HG03565 (cell line): ENCODE measurements at regions not wholly inside any gene's neighbourhood (a gene's known extent, or its start where the extent isn't known, plus 50 kb on each side); places are given as distances from the start of the nearest gene placed in this dataset.

Experiments
- ATAC-seq: cut with Tn5 transposase; IDR thresholded peaks from one replicate; pipeline ENCODE4 v1.9.1; 2021; ENCODE audit warnings: mild to moderate bottlenecking, moderate library complexity; ENCODE audit not compliant: unreplicated experiment

DNA sequence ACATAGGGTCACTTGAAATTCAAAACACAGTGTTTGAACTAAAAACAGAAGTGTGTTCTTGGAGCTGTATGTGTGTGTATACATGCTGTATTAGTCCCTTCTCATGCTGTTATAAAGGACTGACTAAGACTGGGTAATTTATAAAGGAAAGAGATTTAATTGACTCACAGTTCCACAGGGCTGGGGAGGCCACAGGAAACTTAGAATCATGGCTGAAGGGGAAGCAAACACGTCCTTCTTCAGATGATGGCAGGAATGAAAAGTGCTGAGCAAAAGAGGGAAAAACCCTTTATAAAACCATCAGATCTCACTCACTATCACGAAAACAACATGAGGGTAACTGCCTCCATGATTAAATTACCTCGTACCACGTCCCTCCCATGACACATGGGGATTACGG is 224.1 kb downstream of the BCAT1 start:
- ATAC-seq, result no peak

DNA sequence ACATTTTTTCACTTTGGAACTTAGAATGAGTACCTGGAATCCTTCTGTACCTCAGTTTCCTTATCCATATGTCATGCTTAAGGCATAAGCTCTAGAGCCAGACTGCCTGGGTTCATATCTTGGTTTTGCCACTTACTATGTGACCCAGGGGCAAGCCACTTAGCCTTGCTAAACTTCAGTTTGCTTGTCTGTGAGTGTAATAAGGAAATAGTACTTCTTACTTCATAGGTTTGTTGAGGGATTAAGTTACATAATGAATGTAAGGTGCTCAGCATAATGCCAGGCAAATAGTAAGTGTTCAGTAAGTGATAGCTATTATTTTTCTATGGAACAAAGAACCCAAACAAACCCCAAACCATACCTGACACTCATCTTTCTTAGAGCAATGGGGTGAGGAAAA is 225.1 kb downstream of the BCAT1 start:
- no peak for ATAC-seq

- ATAC-seq, result no peak
Measured at GRCh38 chr12:24721191-24721590, 227.7 kb downstream of the BCAT1 start.

- ATAC-seq, result peak; percentile 88
Measured at GRCh38 chr12:24719293-24719721, 229.6 kb downstream of the BCAT1 start.

- no peak for ATAC-seq
Measured at GRCh38 chr12:24718617-24719016, 230.3 kb downstream of the BCAT1 start.

DNA sequence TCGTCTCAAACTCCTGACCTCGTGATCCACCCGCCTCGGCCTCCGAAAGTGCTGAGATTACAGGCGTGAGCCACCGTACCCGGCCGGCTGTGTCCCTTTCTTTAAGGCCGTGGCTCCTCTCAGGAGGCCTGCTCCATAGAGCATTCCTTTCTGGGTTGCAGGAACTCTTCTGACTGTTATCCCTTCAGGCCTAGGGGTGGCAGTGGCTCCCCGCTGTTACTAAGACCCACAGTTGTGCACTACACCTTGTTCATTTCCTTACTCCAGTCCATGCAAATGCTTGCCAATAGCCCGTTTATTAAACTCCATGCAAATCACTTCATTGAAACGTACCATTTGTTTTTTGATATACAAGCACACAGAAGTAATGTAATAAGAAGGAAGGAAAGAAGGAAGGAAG is 234.7 kb downstream of the BCAT1 start:
- ATAC-seq, result no peak

GRCh38 chr12:24711056-24712008 is 237.6 kb downstream of the BCAT1 start:
- no peak for ATAC-seq

- no peak for ATAC-seq
Measured at GRCh38 chr12:24709216-24709615, 239.7 kb downstream of the BCAT1 start.

DNA sequence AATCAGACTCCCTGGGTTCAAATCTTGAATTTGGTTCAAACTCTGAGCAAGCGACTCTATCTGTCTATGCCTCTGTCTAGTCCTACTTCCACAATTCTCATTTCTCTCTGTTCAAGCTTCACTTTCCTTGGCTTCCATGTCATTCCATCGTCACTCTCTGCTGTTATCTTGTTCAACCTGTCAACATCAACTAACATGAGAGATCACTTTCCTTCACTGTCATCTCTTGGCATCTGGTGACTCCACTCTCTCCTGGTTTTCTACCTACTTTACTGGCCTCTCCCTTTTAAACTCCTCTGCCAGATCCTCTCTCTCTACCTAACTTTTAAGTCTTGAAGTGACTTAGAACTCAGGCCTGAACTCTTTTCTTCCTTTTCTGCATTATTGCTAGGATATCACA is 240.2 kb downstream of the BCAT1 start:
- ATAC-seq, result no peak

GRCh38 chr12:24708043-24708442 is 240.9 kb downstream of the BCAT1 start:
- no peak for ATAC-seq

DNA sequence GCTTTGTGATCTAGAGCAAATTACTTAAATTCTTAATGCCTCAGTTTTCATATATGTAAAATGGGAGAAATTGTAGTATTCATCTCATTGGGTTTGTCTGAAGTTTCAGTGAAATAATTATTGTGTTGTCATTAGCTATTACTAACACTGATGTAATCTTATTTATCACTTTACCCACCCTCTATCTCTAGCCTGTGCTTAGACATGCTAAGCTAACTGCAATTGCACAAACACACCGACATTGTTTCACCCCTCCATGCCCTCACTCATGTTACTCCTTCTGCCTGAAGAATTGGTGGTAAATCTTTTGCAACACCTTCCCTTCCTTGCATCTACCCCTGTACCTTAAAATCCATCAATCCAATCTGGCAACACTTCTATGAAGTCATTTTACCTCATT is 241.6 kb downstream of the BCAT1 start:
- ATAC-seq, result no peak

GRCh38 chr12:24705741-24706358 is 243.1 kb downstream of the BCAT1 start:
- ATAC-seq, result peak; percentile 100

DNA sequence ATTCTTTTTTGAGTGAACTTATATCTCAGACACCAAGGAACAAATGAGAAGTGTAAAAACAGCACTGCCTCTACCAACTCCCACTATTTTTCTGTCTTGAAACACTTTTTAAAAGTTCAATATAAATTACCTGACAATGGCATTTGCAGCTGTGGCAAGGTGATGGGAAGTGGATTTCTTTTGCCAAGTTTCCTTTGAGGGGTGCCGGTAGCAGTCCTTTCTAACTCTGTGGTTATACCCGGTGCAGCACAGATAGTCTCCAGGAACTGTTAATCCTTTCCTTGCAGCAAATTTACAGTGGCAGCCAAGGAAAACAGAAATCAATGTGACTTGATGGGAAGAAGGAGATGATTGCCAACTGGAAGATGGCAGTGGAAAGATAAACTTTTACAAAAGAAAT is 243.7 kb downstream of the BCAT1 start:
- ATAC-seq, result no peak

DNA sequence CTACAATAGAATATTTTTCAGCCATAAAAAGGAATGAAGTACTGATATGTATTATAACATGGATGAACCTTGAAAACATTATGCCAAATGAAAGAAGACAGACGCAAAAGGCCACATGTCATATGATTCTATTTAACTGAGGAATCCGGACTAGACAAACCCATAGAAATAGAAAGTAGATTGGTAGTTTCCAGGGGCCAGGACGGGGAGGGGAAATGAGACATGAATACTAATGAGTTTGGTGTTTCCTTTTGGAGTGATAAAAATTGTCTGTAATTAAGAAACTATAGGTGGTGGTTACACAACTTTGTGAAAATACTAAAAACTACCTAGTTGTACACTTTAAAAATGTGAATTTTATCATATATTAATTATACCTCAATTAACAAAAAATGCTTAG is 247.6 kb downstream of the BCAT1 start:
- no peak for ATAC-seq

DNA sequence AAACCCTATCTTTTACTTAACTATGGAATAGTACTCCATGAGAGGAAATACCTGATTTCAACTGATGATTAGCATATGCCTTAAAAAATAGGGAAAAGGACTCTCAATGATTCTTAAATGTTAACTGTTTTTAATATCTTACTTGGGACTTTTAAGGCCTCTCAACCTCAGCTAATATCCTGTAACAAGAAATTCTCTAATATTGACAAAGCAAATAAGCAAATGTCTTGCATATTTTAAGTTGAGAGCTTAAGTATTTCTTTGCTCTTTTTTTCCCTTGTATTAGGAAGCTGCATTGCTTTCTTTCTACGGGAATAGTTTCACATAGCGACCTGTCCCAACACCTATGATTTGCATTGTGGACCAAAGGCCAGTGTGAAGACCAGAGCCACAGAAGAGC is 249.9 kb downstream of the BCAT1 start:
- no peak for ATAC-seq

DNA sequence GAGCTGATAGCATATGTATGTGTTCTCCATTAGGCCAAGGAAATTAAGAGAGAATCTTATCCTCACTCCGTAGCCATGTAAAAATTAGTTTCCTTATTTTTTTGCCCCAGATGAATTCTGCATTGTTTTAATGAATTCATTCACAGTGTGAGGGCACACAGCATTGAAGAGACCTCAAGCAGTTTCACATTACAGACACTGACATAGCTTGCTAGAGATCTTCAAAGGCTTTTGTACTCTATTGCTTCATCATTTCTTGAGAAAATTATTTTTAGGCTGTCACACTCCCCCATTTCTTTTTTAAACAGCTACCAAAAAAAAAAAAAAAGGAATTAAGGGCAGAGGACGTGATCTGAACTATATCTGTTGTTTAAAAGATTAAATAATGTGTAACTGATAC is 251.1 kb downstream of the BCAT1 start:
- ATAC-seq, result no peak

- ATAC-seq, result no peak
Measured at GRCh38 chr12:24697295-24697694, 251.6 kb downstream of the BCAT1 start.

- ATAC-seq, result no peak
Measured at GRCh38 chr12:24696800-24697199, 252.1 kb downstream of the BCAT1 start.

DNA sequence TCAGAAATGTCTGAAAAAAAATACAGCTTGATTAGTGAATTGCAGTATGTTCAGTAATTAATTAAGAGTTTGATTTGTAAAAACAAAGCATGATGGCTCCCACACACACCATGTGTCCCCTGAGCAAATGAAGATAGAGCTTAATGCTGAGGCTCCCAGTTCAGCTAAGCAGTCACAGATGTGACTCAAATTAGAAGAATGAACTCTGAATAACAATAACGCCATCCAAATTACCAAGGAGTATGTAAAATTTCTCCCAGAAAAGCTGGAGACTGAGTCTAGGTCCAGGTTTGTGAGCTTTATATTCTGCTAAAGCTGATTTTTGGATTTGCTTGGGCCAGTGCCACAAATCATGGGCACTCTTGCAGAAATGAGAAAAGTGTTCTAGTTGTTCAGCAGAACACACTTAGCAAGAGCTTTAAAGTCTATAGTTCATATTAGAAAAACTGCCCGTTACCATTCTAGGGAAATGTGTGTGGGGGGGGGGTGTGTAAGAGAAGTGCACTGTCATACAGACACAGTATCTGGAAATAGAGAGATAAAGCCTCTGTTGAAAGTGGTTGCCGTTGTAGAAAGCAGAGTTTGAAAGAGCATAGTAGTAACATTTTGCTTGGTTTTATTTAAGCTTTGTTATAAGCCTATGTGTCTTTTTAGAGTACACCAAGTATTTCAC is 253.1 kb downstream of the BCAT1 start:
- ATAC-seq, result no peak

DNA sequence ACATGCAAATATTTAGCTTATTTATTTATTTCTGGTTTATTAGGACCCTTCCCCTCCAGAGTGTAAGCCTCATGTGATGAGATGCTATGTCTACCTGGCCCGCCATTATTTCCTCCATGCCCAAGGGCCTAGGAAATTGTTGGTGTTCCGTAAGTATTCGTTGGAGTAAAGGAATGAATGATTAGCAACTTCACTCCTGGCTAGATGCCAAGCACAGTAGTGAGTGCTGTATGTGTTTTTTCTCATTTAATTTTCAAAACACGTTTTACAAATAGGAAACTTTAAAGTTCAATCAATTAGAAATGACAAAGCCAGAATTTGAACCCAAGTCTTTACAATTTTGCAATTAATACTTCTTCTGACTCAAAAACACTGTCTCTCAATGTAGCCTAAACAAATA is 253.8 kb downstream of the BCAT1 start:
- no peak for ATAC-seq

- no peak for ATAC-seq
Measured at GRCh38 chr12:24688601-24689000, 260.3 kb downstream of the BCAT1 start.

- ATAC-seq, result no peak
Measured at GRCh38 chr12:24681570-24681969, 267.3 kb downstream of the BCAT1 start.
